Stimulated activated CD4-positive, alpha-beta T cell treated with anti-CD3 and anti-CD28 coated beads, Interleukin-4, amount 100 ng/mL, for 4 hours (primary cell): ENCODE measurements at regions not wholly inside any gene's neighbourhood (a gene's known extent, or its start where the extent isn't known, plus 50 kb on each side); places are given as distances from the start of the nearest gene placed in this dataset.
"Not testable (repeated sequence)": the region's sequence is repeated elsewhere in the genome, so short reads cannot be mapped to it uniquely, and the experiment has no call there.

Source experiments
- DNase-seq, 2 experiments: peaks; one replicate each; pipeline ENCODE4 v3.0.0-alpha.2; 2020

DNA sequence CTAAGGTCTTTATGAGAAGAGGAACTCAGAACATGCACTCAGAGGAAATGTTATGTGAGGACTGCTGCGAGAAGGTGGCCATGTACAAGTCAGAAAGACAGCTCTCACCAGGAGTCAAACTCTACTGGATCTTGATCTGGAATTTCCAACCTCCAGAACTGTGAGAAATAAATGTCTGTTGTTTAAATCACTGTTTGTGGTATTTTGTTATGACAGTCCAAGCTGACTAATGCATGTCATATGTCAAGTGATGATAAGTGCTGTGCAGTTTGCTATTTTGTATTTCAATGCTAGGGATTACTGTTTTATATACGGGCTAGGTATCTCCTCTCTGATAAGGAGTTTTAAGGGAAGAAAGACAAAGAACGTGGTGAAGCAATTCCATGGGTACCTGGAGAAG is 162.3 kb downstream of the CPEB2 start:
- DNase-seq, result no peak

DNA sequence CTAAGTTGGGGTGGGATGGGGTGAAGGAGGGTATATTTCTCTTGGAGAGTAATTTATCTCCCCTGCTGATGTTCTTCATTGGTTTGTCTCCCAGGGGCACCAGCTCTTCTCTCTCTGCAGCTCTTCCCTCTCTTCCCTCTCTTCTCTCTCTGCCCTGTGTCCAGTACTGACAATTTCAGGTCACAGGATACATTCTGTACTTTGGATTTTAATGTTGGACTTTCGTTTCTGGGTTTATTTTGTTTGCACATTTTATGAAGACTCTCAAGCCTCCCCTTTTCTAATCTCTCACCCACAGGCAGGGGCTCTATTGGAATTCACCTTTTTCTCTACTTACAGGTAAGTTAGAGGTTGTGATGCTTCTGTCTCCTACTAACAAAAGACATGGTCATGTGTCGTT is 165.5 kb downstream of the CPEB2 start:
- DNase-seq, result no peak

DNA sequence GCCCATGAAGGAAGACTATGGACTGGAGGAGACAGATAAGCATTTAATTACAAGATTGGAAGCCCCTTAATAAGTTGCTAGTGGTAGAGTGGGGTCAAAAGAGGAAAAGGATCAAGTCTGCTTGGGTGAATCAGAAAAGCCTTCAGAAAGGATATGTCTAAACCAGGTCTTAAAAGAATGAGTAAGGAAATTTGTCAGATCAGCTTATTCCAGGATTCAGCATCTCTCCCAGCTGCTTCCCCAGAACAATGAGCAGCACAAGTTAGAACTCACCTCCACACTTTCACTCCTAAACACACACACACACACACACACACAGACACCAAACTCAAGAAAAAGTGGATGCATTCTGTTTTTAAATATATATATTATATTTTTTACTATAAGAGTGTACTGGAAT is 166.5 kb downstream of the CPEB2 start:
- DNase-seq, result no peak

DNA sequence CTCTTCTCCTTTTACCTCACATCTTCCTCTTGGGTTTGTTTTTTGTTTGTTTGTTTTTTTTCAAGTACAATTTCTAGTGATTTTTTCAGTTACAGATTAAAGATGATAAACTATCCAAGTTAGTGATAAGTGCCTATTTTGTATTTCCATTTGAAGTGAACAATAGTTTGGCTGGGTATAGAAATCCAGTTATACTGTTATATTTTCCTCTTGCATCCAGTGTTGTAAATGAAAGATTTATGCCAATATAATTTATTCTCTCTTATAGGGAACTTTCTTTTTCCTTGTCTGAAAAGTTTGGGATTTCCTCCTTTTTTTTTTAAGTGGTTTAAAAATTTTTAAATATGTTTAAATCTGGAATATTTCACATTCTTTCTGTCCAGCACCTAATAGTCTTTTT is 169.4 kb downstream of the CPEB2 start:
- no peak for DNase-seq

DNA sequence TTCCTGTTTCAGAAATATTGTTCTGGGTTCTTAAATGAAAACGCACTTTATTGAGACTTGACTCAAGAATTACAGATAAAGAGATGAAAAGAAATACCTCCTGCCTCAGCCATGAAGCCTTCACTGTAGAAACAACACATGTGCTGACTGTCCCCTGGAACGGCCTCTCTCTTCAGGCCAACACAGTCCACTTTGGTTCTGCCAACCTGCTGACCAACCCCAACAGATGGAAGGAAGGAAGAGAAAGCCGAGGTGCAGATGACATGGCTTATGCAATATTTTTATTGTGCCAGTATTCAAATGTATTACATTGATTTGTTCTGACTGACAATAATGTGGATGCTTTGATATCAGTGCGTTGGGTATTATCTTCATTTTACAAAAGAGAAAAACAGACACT is 171.0 kb downstream of the CPEB2 start:
- DNase-seq, result no peak

DNA sequence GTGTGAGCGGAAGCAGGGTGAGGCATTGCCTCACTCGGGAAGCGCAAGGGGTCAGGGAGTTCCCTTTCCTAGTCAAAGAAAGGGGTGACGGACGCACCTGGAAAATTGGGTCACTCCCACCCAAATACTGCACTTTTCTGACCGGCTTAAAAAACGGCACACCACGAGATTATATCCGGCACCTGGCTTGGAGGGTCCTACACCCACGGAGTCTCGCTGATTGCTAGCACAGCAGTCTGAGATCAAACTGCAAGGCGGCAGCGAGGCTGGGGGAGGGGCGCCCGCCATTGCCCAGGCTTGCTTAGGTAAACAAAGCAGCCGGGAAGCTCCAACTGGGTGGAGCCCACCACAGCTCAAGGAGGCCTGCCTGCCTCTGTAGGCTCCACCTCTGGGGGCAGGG is 171.9 kb downstream of the CPEB2 start:
- DNase-seq, result not testable (repeated sequence)

DNA sequence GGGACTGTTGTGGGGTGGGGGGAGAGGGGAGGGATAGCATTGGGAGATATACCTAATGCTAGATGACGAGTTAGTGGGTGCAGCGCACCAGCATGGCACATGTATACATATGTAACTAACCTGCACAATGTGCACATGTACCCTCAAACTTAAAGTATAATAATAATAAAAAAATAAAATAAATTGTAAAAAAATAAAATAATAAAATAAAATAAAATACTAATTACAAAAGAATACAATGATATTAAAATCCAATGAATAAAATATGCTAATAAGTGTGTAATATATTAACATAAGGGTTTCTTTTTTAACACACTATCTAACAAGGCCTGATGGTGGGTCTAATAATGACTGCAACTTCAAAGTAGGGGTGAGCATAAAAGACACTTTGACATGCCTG is 177.6 kb downstream of the CPEB2 start:
- not testable (repeated sequence) for DNase-seq

DNA sequence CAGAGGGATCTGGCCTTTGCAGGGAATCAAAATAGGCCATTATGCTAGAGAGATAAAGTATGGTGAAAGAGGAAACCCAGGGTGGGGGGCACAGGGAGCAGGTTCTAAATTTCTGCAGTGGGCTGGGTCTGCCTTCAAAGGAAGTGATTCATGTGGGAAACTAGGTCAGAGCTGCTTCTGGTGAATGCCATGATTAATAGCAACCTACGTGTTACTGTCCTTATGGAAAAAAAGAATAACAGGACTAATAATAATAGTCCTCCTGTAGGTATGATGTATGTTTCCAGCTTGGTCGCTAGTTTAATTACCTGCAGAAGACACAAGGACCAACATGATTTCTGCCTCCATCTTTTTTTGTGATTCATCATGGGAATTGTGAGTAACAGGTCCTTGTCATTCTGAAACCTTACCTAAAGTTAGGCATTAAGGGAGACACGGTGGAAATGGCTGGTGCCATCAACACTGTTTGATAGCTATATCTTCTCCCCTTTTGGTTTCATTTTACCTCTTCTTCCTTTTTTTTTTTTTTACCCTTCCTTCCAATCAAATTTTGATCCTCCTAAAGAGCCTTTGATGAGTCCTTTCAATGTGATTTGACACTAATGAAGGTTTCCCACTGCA is 180.4 kb downstream of the CPEB2 start:
- peak; percentile 12 to 15 for DNase-seq

DNA sequence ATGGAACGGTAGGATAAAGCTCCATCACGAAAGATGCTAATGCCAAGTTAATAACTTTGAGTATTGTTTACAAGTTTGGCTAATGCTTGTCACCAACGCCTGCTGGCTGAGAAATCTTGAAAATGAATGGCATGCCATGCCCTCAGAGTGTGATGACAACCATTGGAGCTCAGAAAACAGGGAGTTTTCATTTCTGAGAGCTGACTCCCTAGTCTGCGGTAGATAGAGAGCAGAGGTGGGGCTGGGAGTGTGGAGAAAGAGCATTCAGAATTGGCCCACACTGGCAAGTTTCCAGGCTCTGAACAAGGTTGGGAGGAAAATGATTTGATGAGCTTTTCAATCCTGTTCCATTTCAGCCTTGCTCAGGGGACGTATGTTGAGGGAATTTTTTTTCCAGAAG is 183.9 kb downstream of the CPEB2 start:
- no peak for DNase-seq

DNA sequence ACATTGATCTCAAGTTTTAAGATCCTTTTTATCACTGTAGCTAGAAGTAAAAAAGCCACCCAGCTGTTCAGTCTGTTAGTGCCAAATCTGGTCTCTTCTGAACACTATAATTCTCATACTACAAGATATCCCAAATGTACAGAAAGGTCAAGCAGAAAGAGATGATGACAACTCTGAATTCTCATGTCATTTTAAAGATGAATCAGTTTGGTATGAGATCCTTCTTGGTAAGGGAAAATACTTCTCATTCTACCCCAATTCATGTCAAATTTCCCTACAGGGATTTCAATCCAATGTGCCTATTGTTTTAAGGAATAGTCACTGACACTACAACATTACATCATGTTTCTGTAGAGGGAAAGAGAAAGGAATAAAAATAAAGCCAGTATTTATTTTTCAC is 184.5 kb downstream of the CPEB2 start:
- no peak for DNase-seq

DNA sequence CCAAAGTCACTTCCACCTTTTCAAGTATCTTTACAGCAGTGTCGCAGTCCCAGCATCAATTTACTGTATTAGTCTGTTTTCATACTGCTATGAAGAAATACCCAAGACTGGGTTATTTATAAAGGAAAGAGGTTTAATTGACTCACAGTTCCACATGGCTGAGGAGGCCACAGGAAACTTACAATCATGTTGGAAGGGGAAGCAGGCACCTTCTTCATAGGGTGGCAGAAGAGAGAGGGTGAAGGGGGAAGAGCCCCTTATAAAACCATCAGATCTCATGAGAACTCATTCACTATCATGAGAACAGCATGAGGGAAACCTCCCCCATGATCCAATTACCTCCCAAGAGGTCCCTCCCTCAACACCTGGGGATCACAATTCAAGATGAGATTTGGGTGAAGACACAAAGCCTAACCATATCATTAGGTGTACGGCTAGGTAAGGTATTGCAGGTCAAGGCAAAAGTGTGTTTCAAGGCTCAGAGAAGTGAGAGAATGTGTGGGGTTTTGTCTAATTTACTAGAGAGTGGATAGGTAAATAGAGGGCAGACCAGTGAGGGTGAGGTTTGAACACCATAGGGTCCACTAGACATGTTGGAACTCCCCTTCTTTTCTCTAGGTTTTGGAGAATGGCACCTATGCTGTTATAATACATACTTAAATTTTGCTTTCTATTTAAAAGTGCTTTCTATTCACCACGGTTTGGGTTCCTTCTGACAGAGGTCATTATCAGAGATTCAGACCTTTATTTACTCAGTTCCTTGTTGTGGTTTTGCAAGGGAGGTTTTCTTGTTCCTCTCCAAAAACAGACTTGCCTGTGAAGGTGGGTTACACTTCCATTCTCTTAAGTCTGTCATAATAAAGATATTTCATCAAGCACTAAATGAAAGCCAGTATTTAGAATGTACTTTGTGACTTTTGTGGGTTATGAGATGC is 186.6 kb downstream of the CPEB2 start:
- no peak for DNase-seq

DNA sequence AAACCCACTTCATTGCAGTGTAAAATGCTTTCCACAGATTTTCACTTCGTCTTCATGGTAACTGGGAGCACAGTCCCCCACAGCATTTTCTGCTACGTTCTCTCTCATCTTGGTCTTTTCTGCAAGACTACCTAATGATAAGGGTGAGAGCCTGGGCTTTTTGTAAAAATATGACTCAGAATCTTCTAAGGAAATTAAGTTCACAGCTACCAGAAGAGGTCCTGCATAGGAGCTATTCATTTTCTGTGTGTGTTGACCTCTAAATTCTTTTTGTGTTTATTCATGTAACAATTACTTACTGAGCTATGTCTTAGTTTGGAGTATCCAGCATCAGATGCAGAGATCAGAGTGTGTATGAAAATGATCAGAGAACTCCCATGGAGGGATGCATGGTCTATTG is 192.2 kb downstream of the CPEB2 start:
- no peak for DNase-seq

DNA sequence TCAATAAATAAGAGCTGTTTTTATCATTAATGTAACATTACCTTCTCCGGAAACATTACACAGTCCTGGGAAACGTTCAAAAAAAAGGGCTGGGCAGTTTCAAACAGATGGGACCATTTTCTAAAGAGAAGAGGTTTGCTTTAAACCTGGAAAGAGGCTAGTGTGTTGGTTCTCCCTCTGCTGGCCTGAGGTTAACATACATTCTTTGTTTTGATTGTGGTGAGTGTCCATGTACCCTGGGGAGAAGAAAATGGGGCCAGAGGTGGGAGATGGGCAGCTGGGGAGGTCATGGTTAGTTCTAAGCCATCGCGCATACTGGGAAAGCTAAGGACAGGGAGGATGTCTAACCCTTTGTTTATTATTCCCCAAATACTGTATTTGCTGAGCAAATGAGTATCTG is 194.7 kb downstream of the CPEB2 start:
- no peak for DNase-seq

DNA sequence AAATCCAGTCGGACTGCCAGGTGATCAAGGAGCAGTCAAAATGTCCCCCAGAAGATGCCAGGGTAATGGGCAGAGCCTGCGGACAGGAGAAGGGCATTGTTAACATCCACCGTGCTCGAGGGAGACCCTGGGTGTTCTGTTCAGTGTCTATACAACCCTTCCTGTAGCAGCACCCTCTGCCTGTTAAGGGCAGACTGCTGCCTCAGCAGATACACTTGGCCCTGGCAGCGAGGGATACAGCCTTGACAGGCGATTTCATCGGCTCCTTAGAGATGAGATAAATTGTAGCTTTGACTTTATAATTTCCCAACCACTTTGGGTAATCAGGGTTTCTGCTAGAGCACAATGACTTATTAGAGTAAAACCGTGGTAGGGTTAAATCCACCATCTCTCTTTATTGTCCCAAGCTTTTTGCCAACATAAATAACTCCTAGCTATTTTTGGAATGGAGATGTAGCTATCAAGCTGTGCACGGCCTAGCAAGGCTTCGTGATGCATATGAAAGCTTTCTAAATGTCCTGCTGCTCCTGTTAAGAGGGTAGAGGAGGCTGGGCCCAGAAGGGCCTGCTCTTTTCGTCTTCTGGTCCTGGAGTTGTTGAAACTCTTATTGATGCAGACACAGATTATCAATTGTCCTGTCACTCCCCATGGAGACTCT is 195.9 kb downstream of the CPEB2 start:
- DNase-seq, result no peak

DNA sequence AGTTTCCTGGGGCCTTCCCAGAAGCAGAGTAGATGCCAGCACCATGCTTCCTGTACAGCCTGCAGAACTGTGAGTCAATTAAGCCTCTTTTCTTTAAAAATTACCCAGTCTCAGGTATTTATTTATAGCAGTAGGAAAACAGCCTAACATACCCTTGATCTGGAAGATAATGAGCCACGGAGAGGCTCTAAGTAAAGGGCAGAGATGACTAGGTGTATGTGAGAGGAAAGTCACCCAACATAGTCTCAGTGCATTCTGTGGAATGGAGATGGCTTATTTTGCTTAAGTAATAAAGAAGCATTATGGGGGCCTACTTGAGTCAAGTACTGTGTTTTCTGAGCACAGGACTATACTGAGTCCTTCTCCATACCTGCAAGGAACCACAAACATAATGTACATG is 199.5 kb downstream of the CPEB2 start:
- no peak for DNase-seq

DNA sequence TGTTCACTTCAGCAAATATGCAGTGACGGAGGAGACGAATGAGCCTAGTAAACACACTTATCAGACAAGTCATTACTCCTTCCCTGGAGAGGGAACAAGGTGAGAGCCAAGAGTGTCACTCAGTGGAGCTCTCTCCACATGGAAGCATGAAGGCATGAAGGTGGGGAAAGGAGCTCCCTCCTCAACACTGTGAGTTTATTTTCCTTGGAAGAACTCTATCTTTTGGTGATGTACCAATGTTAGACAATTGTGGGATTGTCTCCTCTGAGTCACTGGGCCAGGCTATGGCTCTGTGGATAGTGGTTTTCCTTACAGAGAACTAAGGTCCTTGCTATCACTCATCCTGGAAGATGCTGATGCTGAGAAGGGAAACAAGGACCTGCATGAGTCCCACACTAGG is 200.2 kb downstream of the CPEB2 start:
- DNase-seq, result no peak

DNA sequence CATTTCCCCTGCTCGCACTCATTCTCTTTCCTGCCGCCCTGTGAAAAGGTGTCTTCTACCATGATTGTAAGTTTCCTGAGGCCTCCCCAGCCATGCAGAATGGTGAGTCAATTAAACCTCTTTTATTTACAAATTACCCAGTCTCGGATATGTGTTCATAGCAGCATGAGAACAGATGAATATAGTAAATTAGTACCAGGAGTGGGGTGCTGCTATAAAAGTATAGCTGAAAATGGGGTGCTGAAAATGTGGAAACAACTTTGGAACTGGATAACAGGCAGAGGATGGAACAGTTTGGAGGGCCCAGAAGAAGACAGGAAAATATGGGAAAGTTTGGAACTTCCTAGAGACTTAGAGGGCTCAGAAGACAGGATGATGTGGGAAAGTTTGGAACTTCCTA is 204.2 kb downstream of the CPEB2 start:
- not testable (repeated sequence) for DNase-seq

DNA sequence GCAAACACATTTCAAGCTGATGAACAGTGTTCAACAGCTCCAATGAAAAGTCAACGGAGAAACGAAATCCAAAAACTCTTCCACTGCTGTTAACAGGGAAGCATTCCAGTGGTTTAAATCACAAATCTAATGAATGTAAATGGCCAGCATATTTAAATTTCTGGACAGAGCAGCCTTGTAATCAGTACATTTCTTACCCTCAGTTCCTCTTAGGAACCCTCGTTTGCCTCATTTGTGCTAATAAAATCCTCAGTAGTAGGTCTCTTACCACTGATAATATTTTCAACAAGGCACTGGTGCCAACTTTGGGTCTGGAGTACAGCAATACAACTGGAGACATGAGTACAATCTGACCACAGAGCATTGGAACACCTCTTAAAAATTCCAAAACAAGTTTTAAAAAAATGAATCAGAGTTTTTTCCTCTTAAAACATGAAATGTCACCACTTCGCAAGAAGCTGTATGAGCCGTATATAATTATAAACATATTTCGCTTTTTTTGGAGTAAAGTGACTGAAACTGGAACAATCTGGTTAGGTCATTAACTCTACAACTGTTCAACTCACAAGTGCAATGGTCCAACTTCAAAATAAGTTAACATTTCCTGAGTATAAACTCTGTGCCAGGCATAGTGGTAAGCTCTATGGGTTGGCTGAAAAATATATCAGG is 211.2 kb downstream of the CPEB2 start:
- no peak for DNase-seq

DNA sequence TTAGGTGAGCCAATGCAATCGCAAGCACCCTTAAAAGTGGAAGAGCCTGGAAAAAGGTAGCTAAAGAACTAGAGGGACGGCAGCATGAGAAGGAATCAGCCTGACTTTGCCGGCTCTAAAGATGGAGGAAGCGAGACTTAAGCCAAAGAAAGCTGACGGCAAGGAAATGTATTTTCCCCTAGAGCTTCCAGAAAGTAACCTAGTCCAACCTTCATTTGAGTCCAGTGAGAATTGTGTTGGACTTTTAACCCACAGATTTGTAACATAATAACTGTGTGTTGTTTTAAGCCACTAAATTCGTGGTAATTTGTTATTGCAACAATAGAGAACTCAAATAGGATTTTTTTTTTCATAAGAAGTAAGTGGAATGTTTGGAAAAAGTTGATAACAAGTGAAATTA is 212.7 kb upstream of the C1QTNF7 start:
- no peak for DNase-seq

DNA sequence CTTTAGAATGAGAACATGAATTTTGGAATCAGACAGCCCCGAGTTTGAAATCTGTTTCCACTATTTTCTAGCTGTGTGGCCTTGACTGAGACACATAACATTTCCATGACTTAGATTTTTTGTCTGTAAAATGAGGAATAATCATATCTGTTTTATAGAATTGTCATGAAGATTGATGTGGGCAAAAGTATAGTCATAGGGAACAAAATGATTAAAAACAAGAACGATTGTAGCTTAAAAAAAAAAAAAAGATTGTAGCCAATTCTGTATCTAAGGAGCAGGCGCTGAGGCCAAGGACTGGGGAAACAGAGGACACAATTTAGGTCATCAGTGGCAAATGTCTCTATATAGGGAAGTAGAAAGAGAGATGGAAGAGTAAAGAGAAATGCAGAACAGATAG is 201.6 kb upstream of the C1QTNF7 start:
- DNase-seq, result no peak

DNA sequence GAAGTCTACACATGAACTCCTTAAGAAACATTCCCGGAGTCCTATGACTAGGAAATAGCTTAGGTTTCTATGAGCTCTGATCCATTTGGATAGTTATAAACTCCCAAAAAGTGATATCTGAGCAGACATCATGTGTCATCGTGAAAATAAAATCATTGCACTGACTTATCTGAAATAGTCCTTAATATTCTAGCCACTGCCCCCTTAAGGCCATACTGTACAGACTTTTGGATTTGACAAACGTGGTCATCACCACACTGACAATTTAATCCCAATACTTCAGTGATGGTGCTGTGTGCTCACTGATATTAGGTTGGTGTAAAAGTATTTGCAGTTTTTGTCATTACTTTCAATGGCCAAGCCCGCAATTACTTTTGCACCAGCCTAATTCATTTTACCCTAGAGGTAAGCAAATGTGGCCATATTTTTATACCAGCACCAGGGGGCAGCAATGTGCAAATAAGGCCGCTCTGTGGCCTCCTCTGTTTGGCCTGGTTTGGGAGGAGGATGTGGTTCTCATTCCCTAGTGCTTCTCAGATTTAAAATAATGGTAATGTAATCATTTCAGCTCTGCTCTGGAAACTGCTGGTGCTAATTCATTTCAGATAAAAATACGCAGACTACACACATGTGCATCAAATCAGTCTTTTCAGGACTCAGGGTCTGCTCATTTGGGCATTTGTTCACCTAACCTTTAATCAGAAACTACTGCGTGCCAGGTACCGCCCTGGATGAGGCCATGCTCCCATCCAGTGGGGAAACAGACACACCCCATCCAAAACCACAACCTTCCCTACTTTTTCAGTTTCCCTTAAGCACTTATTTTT is 196.4 kb upstream of the C1QTNF7 start:
- peak; percentile 64 to 65 for DNase-seq
